ENCODE measurements at regions not wholly inside any gene's neighbourhood (a gene's known extent, or its start where the extent isn't known, plus 50 kb on each side); places are given as distances from the start of the nearest gene placed in this dataset.

DNA sequence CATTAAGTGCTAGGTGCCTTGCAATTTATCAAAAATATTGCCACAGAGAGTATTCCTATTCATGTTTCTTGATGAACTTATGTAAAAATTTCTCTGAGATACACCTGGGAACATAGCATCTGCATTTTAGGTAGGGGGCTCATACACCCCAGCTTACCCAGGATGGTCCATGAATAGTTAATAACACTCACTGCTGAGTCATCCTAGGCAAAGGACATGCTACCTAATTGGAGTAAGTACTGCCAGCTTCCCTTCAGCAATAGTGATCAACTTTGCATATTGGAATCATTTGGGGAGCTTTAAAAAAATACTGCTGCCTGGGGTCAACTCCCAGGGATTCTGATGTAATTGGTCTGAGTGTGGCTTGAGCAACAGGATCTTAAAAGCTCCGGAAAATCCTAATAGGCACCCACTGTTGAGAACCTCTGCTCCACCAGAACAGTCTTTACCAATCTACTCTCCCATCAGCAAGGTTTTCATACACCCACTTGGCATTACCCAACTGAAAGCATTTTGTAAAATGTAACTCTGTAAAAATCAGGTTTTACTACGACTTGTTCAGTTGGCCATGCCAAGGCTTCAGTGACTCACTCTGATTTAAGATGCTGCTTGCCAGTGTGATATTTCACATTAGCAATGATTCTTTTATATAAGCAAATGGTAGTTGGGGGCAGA, 67.2 kb upstream of the FNDC3A start:
- H3K4me1 ChIP-seq (ENCODE audit: control insufficient read depth in 5 of 5, insufficient read depth in 5 of 5, low read length in 5 of 5) = no peaks in the 10 kb centered on the region
- TF ChIP-seq, protein P1, sequence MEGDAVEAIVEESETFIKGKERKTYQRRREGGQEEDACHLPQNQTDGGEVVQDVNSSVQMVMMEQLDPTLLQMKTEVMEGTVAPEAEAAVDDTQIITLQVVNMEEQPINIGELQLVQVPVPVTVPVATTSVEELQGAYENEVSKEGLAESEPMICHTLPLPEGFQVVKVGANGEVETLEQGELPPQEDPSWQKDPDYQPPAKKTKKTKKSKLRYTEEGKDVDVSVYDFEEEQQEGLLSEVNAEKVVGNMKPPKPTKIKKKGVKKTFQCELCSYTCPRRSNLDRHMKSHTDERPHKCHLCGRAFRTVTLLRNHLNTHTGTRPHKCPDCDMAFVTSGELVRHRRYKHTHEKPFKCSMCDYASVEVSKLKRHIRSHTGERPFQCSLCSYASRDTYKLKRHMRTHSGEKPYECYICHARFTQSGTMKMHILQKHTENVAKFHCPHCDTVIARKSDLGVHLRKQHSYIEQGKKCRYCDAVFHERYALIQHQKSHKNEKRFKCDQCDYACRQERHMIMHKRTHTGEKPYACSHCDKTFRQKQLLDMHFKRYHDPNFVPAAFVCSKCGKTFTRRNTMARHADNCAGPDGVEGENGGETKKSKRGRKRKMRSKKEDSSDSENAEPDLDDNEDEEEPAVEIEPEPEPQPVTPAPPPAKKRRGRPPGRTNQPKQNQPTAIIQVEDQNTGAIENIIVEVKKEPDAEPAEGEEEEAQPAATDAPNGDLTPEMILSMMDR (IDR thresholded peaks at IDR 0.05; ENCODE audit: control extremely low read depth, extremely low read depth) = no peak
- 81 to 95% methylated on average over 2 of the region's 2 CpGs for WGBS, 2 donors
- no peaks in the 10 kb centered on the region for H3K27me3 ChIP-seq (ENCODE audit: control insufficient read depth in 3 of 3, insufficient read depth in 3 of 3, low read length in 2 of 3)
- DNase-seq (no peak), ATAC-seq (ENCODE audit: insufficient read depth, low FRiP score) (no peak)
- no peaks in the 10 kb centered on the region for H3K9me3 ChIP-seq (ENCODE audit: control insufficient read depth in 4 of 4, insufficient read depth in 3 of 4, low read length in 3 of 4)
- no peak overlapping the region for H3K9ac ChIP-seq (ENCODE audit: insufficient read depth in 1 of 2, low read length in 2 of 2)
- H3K4me3 ChIP-seq = no peak overlapping the region
- no peak overlapping the region for H3K27ac ChIP-seq (ENCODE audit: low read depth in 1 of 2, low read length in 1 of 2)
- H3K36me3 ChIP-seq (ENCODE audit: control insufficient read depth in 4 of 4, insufficient read depth in 4 of 4, low read length in 4 of 4) = no peaks in the 10 kb centered on the region

DNA sequence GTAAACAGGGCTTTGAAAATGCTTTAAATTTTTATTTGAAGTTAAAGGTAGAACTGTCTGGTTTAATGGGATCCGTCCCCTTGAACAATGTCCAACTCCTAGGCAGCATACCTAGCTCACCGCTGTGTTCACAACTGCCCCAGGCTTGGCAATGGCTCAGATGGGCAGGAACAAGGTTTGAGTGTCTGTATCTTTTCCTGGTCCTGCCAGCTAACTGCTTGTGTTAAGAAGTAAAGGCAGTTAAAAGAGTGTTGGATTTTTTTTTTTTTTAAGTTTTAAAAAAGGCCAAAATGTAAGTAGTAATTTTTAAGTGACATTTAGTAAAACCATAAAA, 66.7 kb upstream of the FNDC3A start:
- H3K27me3 ChIP-seq (ENCODE audit: control insufficient read depth in 3 of 3, insufficient read depth in 3 of 3, low read length in 2 of 3) = no peaks in the 10 kb centered on the region
- TF ChIP-seq, protein P1 (IDR thresholded peaks at IDR 0.05; ENCODE audit: control extremely low read depth, extremely low read depth) = no peak
- H3K36me3 ChIP-seq (ENCODE audit: control insufficient read depth in 4 of 4, insufficient read depth in 4 of 4, low read length in 4 of 4) = no peaks in the 10 kb centered on the region
- no peak overlapping the region for H3K4me3 ChIP-seq
- DNase-seq = no peak
- no peak overlapping the region for H3K9ac ChIP-seq (ENCODE audit: insufficient read depth in 1 of 2, low read length in 2 of 2)
- H3K9me3 ChIP-seq (ENCODE audit: control insufficient read depth in 4 of 4, insufficient read depth in 3 of 4, low read length in 3 of 4) = no peaks in the 10 kb centered on the region
- ATAC-seq (ENCODE audit: insufficient read depth, low FRiP score) = no peak
- no peak overlapping the region for H3K27ac ChIP-seq (ENCODE audit: low read depth in 1 of 2, low read length in 1 of 2)
- H3K4me1 ChIP-seq (ENCODE audit: control insufficient read depth in 5 of 5, insufficient read depth in 5 of 5, low read length in 5 of 5) = no peaks in the 10 kb centered on the region
- WGBS, 2 donors = 75 to 78% methylated on average over 2 of the region's 2 CpGs

DNA sequence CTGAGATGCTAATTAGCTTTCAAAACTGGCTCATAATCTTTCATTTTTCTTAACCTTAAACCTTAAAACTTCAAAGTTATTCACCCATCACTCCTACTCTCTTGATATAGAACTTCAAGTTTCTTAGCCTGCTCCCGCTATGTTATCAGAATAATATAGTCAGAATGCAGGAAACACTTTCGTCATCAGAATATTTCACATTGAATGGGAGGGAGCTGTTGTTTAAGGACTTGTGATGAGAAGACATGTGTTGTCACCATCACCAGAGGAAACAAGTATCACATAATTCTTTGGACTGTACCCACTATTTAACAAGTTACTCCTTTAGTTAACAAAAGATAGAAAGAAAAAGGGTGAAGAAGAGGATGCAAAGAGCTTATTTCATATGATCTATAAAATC, 65.0 kb upstream of the FNDC3A start:
- no peaks in the 10 kb centered on the region for H3K9me3 ChIP-seq (ENCODE audit: control insufficient read depth in 4 of 4, insufficient read depth in 3 of 4, low read length in 3 of 4)
- TF ChIP-seq, protein P1 (IDR thresholded peaks at IDR 0.05; ENCODE audit: control extremely low read depth, extremely low read depth) = no peak
- no peaks in the 10 kb centered on the region for H3K27me3 ChIP-seq (ENCODE audit: control insufficient read depth in 3 of 3, insufficient read depth in 3 of 3, low read length in 2 of 3)
- 18 to 29% methylated on average over 2 of the region's 2 CpGs for WGBS, 2 donors
- H3K4me1 ChIP-seq (ENCODE audit: control insufficient read depth in 5 of 5, insufficient read depth in 5 of 5, low read length in 5 of 5) = no peaks in the 10 kb centered on the region
- no peak for DNase-seq
- no peaks in the 10 kb centered on the region for H3K36me3 ChIP-seq (ENCODE audit: control insufficient read depth in 4 of 4, insufficient read depth in 4 of 4, low read length in 4 of 4)
- no peak overlapping the region for H3K27ac ChIP-seq (ENCODE audit: low read depth in 1 of 2, low read length in 1 of 2)
- no peak overlapping the region for H3K9ac ChIP-seq (ENCODE audit: insufficient read depth in 1 of 2, low read length in 2 of 2)
- H3K4me3 ChIP-seq = no peak overlapping the region
- no peak for ATAC-seq (ENCODE audit: insufficient read depth, low FRiP score)

DNA sequence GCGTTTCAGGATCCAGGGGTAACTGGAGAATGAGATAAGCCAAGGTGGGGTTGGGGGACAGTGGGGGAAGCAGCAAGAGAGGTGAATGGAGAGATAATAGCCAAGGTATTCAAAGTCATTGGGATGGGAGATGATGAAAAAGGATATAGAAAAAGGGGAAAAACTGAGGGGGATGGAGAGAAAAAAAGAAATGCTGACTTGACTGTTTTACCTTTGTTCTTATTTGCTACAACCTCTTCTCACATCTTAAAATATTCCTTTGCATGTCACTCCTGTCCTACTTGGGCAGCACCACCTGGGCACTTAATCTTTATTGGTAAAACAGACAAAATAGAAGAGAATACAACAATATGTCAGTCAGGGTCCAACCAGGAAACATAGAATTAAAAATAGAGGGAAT, 56.0 kb upstream of the FNDC3A start:
- 40 to 43% methylated on average over 1 of the region's 1 CpG for WGBS, 2 donors
- no peaks in the 10 kb centered on the region for H3K9me3 ChIP-seq (ENCODE audit: control insufficient read depth in 4 of 4, insufficient read depth in 3 of 4, low read length in 3 of 4)

More for the DNA sequence above, 56.0 kb upstream of the FNDC3A start:
- Histone ChIP-seq H3K4me3 (no peak overlapping the region), H3K27me3 (ENCODE audit: control insufficient read depth in 3 of 3, insufficient read depth in 3 of 3, low read length in 2 of 3) (no peaks in the 10 kb centered on the region), H3K36me3 (ENCODE audit: control insufficient read depth in 4 of 4, insufficient read depth in 4 of 4, low read length in 4 of 4) (no peaks in the 10 kb centered on the region), H3K9ac (ENCODE audit: insufficient read depth in 1 of 2, low read length in 2 of 2) (no peak overlapping the region), H3K27ac (ENCODE audit: low read depth in 1 of 2, low read length in 1 of 2) (no peak overlapping the region), H3K4me1 (ENCODE audit: control insufficient read depth in 5 of 5, insufficient read depth in 5 of 5, low read length in 5 of 5) (no peaks in the 10 kb centered on the region)
- no peak for ATAC-seq (ENCODE audit: insufficient read depth, low FRiP score)
- TF ChIP-seq, protein P1 (IDR thresholded peaks at IDR 0.05; ENCODE audit: control extremely low read depth, extremely low read depth) = no peak
- no peak for DNase-seq

Data from lung (tissue), 11 donors.